HG02852 (cell line): ENCODE measurements at regions not wholly inside any gene's neighbourhood (a gene's known extent, or its start where the extent isn't known, plus 50 kb on each side); places are given as distances from the start of the nearest gene placed in this dataset.
A peak's percentile ranks its signal among the peaks of the same experiment; 100 is the strongest.
"Not testable (repeated sequence)": the region's sequence is repeated elsewhere in the genome, so short reads cannot be mapped to it uniquely, and the experiment has no call there.

Experiments used
- ATAC-seq: cut with Tn5 transposase; IDR thresholded peaks from one replicate; pipeline ENCODE4 v1.9.1; 2021; ENCODE audit warnings: mild to moderate bottlenecking, moderate library complexity; ENCODE audit not compliant: unreplicated experiment

DNA sequence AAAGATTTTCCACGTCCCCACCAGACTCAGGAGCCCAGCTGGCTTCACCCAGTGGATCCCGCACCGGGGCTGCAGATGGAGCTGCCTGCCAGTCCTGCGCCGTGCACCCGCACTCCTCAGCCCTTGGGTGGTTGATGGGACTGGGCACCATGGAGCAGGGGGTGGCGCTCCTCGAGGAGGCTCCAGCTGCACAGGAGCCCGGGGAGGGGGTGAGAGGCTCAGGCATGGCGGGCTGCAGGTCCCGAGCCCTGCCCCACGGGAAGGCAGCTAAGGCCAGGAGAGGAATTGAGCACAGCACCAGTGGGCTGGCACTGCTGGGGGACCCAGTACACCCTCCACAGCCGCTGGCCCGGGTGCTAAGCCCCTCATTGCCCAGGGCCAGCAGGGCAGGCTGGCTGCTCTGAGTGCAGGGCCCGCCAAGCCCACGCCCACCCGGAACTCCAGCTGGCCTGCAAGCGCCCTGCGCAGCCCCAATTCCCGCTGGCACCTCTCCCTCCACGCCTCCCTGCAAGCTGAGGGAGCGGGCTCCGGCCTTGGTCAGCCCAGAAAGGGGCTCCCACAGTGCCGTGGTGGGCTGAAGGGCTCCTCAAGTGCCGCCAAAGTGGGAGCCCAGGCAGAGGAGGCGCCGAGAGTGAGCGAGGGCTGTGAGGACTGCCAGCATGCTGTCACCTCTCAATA is 1800.9 kb downstream of the OLFM4 start:
- ATAC-seq = not testable (repeated sequence)

DNA sequence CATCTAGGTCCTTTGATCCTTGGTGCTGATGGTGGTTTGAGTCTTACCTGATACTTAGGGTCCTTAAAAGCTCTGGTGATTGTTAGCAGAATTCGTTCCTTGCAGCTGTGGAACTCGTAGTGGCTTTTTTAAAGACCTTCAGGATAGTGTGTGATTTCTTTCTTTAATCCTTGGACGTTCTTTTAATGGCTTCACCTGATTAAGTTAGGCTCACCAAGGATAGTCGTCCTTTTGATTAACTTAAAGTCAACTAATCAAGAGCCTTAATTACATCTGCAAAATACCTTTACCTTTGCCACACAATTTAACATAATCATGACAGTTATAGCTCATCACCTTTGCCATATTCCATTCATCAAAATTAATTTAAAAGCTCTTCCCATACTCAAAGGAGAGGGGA is 1807.7 kb downstream of the OLFM4 start:
- ATAC-seq = no peak

DNA sequence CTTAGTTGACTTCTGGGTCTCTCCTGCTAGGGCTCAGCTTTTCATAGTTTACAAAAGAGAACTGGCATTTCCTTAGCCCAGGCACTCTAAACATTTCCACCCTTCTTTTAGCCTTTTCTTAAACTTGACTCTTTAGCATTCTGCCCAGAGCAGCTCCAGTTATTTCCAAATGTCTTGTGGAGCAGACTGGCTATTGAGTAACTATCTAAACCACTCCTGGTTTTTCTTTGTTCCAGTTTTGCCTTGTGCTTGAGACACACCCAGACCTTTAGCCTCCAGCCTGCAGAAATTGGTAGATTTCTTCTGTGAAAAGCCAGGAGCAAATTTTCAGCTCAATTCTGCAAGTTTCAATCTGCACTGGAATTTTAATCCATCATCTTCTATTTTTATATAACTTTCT is 1813.1 kb downstream of the OLFM4 start:
- no peak for ATAC-seq

DNA sequence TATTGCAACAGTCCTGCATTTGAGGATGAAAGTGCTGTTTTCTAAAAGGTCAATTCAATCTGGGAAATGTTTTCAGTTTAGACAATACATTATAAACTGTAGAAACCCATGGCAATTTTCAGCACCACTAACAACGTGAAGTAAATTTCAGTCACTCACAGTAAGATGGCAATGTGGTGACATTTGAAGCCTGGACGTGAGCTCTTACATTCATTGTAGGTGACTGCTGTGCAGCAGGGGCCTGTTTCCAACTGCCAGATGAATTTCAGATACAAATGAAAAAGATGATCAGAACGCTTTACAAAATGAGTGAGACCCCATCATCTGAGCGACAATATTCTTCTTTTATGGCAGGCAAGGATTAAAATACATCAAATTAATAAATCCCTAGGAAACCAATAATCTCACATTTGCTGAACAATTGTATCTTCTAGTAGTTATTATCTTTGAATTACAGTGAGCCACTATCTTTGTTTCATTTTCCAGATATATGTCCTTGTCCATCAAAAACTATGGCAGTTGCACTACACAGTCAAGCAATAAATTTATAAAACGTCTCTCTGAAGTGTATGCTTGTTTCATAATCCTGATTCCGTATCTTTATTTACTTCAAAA is 1816.8 kb downstream of the OLFM4 start:
- ATAC-seq = no peak

DNA sequence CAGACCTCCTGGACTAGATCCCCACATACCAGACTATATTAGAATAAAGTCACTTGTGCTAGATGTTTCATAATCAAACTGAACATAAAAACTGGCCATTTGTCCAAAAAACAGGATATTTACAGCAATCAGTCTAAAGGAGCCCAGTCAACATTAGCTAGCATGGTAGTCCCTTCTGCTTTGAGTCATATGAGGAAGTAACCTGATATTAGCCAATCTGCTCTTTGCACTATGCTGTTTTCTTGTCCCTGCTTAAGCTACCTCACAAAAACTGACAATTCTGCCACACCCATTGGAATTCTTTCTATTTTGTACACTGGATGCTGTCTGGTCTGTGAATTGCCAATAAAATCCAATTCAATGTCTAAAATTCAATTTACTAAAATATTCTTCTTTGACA is 1824.2 kb downstream of the OLFM4 start:
- ATAC-seq = no peak

DNA sequence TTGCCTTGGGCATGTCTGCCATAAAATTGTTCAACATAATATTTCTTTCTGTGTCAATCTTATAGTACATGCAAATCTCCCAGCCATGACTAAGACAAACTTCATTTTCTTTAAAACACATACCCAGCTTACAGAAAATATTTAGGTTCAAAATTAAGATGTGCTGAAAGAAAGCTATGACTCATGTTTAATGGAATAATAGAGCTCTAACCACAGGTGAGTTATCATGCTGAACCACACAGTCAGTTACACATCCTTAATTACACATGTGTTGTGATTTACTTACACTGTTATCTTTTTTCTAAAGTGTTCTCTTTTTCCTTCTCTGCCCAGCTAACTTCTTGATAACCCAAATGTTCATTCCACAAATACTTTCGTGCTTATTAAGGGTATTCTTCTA is 1831.2 kb downstream of the OLFM4 start:
- no peak for ATAC-seq

DNA sequence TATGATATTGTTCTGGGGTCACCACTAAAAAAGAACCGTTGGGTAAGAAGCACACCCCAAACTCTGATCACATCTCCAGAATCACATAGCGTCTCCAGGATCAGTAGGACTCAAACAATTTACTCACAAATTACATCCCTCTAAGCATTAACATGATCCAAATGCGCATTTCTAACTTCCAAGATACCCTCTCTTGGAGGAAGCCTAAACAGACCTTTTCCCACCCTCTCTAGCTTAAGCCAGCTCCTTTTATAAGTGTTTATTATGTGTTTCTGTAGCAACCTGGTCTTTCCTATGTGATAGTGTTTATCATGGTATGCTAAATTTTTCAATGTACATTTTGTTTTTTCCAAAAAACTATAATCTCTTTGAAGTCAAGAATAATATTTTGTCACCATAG is 1846.5 kb downstream of the OLFM4 start:
- ATAC-seq = no peak

DNA sequence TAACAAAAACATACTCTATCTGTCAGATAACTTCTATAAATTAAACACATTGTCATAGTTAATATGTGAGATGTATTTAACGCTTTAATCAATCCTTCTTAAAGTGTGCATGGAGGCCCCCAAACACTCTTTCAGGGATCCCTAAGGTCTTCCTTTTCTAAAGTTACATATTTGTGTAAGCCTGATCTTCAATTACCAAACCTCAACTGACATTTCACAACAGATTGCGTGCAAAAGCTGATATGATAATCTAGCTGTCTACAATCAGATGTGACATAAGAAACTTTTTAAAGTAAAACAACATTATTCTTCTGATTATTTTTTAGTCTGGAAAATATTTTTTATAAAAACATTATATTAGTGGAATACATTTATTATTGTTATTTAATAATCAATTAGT is 1850.4 kb downstream of the OLFM4 start:
- ATAC-seq = no peak

DNA sequence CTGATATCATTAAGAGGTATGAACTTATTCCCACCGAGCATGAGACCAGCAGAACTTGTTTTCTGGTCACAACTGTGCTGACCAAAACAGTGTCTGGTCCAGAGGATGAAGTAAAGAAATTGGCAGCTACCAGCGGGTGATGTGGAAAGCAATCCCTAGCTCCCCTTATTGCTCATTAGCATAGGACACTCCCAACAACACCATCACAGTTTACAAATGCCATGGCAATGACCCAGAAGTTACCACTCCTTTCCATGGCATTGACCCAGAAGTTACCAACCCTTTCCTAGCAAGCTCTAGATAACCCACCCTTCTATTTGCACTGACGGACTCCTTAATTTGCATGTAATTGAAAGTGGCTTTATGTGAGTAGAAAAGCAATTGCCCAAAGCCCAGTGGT is 1856.1 kb downstream of the OLFM4 start:
- ATAC-seq = no peak

DNA sequence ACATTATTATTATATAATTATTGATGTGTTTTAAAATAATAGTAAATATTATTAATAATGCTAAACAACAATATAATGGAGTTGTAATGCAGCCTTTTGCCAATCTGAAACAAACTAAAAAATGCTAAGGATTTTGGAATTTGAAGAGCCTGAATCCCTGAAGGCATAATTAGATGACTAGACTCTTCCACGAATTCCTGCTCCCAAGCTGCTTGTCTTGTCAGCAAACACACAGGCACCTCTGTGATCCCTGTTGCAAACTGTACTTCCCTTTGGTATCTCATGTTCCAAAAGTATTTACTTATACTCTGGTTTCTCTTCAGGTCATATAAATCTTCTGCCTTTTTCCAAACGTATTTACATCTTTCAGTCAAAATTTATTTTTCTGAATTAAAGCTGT is 1862.4 kb downstream of the OLFM4 start:
- ATAC-seq = no peak

DNA sequence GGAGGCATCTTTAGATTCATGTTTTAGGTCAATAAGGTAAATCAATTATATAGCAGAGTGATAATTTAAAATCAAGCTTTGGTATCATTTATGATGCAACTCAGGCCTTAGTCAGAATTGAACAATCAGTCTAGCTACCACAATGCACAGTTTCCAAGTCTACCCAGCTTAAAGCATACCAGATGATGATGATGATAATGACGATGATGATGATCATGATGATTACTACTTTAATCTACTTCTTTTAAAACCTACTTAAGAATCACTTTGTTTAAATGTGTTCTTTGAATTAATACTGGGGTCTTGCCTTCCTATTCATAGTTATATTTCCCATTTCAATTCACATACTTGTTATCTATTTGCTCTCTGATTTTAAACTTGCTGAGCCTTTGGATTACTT is 1872.7 kb downstream of the OLFM4 start:
- no peak for ATAC-seq

DNA sequence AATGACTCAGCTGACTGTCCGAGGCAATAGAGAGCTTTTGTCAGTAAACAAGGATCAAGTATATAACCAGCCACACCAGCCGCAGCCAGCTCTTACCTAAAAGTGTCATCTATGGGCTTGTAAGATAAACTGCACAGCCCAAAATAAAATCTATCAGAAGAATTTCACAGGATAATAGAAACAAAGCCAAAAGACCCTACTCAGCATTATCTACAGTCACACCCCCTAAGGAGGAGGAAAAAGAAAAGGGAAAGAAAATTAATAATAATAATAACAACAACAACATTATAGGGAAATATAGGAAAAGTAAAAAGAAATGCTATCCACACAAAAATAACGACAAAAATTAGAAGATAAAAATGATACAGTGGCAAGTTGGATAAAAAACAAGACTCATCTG is 1883.8 kb downstream of the OLFM4 start:
- no peak for ATAC-seq

DNA sequence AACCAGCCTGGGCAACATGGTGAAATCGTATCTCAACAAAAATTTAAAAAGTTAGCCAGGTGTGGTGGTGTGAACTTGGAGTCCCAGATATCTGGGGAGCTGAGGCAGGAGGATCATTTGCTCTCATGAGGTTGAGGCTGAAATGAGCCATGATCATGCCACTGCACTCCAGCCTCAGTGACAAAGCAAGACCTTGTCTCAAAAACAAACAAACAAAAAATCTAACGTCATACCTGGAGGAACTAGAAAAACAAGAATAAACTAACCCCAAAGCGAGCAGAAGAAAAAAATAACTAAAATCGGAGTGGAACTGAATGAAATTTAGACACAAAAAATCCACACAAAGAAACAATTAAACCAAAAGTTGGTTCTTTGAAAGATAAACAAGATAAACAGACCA is 1885.1 kb downstream of the OLFM4 start:
- ATAC-seq = no peak

DNA sequence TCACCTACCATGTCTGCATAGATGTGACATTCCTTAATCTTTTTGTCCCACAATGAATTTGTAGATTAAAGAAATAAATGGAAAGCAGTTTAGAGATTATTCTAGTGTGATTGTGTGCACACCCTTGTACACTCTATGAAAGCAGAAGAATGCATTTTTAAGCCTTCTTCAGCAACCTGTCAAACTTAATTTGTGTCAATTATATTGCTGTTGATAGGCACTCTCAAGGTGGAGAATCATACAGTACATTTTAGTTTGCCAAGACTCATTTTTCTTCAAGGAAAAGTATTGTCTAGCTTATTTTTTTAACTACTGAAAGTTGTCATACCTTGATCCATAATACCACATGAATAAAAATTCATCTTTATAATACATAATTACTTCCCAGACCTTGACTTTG is 1898.9 kb downstream of the OLFM4 start:
- ATAC-seq = no peak

DNA sequence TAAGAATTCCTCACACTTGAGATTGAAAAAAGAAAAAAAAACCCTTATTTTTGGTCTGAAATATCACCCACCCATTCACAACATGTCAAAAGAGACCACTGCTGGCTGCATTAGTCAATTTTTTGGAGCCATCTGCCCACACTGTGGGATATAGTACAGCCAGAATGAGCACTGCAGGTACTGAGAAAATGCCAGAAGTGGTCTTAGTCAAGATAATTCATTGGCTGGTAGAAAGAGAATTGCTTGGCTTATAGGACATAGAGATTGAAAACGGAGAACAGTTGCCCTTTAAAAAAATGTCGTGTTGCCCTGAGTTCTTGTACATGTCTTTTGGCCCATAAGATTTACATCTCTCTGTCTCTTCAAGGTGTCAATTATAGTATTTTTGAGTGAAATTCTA is 1899.5 kb downstream of the OLFM4 start:
- no peak for ATAC-seq

DNA sequence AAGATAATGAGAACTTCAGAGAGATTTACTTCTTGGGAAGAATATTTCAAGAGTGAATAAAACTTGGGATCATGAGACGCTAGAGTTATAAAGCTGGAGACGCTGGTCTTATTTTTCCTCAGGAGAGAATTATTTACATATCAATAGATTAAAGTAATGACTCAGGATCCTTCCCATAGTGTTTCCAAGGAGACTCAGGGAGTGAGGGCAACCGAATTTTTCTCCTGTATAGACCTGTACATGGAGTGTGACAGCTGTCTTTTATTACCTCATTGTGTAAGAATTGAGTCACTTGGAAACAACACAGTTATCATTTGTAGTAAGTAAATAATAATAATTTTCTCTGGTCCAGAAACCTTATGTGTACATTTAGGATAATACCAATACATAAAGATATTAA is 1905.5 kb downstream of the OLFM4 start:
- ATAC-seq = no peak

DNA sequence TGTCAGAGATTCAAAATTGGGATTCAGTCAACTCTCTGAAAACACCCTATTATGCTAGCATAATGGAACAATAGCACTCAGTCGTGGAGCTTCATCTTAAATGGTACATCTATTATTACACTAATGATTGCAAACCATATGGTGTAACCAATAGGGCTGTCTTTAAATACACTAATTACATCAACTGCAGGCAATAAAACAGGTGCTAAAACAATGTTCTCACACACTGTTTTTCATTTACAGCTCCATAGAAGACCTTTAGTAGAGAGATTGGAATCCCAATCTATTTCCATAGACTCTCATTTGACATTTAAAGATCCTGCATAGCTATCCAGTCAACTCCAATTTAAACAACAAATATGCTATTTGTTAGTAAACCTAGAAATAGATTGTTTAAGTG is 1917.4 kb downstream of the OLFM4 start:
- no peak for ATAC-seq

DNA sequence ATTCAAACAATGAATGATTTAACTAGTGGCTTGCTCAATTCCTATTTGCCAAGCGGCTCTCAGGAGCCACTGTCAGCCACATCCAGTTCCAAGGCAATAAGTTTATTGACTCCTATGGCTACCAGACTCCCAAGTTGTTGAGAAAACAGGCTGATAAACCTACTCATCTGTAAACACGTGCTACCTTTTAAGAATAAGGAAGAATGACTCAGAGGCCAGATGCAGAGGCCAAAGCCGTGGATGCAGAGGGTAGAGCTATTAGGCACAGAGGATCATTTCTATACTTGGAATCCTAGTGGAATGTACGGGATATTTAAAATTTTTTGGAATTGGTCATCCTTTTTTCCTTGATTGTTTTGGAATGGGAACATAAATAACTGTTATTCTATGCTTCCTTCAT is 1921.1 kb downstream of the OLFM4 start:
- no peak for ATAC-seq

DNA sequence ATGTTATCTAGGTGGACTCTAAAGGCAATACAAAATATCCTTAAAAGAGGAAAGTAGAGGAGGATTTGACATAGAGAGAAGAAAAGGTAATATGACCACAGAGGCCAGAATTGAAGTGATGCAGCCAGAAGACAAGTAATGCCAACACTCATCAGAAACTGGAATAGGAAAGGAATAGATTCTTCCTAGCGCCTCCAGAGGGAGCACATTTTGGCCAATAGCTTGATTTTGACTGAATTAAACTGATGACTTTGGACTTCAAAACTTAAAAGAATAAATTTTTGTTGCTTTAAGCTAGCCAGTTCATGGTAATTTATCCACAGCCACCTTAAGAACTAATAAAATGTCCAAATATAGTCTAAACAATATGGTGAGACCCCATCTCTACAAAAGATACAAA is 1921.9 kb downstream of the OLFM4 start:
- no peak for ATAC-seq

DNA sequence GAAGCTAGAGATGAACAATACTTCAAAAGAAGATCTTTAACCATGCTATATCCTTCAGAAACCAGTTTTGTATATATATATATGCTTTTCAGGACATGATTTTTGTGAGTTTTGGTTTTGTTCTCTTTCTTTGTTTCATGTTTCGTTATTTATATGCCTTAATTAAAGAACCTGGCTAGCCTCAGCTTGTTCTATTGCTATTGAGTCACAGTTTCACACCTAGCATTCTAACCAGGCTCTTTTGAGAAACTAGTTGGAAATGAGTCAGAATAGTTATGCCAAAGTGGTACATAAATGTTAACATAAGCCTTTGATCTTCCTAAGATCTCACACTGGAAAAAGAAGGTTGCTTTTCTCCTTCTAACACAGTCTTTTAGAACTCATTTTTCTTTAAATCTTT is 1925.2 kb downstream of the OLFM4 start:
- ATAC-seq = peak; percentile 79

DNA sequence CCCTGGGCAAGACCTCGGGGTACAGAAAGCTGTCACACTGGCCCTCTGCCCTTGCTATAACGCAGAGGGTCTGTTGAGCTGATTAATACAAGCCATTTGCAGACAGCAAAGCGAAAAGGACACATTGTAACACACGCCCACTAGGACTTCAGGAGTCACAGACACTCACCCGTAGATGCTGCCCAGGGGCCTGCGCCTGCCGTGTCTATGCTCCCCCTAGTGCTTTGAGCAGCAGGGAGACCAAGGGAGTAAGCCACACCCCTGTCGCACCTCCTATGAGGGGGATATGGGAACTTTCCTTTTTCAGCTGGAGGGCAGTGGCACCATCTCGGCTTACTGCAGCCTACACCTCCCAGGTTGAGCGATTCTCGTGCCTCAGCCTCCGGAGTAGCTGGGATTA is 1930.2 kb downstream of the OLFM4 start:
- ATAC-seq = no peak

DNA sequence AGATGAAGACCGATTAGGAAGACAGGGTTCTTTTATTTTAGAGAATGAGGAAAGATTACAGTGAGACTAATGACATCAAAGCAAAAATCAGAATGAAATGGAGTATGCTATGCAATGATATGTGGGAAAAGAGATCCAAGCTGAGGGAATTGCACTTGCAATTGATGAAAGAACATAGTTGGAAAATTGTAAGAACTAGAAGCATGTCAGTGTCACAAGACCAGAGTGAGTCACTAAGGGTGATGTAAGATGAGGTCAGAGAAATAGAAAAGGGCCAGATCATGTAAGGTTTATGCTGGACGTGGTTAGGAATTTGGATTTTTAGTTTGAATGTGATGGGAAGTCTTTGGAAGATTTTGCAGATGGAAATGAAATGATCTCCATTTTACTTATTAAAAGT is 1937.3 kb downstream of the OLFM4 start:
- ATAC-seq = no peak

DNA sequence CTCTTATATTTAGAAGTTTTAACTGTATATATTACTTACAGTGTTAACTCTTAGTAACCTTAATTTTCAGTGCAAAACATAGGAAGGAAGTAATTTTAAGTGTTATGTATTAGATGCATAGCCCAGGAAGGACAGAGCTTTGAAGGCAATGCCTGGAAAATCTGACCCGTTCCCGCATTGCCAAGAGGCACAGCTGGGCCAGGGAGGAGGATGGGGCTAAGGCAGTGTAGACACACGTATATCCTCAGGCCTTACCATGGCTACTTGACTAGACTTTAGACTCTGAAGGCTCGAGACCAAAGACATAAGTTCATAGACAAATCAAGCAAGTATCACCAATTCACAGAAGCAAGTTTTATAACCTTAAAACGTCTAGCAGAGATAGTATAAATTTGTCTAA is 1944.2 kb downstream of the OLFM4 start:
- no peak for ATAC-seq
